ENCODE measurements at regions not wholly inside any gene's neighbourhood (a gene's known extent, or its start where the extent isn't known, plus 50 kb on each side); places are given as distances from the start of the nearest gene placed in this dataset.

- TF ChIP-seq CTBP1 (IDR thresholded peaks at IDR 0.05; ENCODE audit: borderline replicate concordance), result no peak
- no peak for TF ChIP-seq LEF1 (IDR thresholded peaks at IDR 0.05; ENCODE audit: borderline replicate concordance)
- no peak for TF ChIP-seq FOXA1 (IDR thresholded peaks at IDR 0.05)
- TF ChIP-seq TARDBP (IDR thresholded peaks at IDR 0.05), result no peak
- no peak for TF ChIP-seq NFRKB (IDR thresholded peaks at IDR 0.05)
- TF ChIP-seq FOXM1 (IDR thresholded peaks at IDR 0.05; ENCODE audit: borderline replicate concordance), result no peak
- no peak for TF ChIP-seq FOXK2 (IDR thresholded peaks at IDR 0.05)
- no peak for TF ChIP-seq HDGF (IDR thresholded peaks at IDR 0.05; ENCODE audit: borderline replicate concordance)
- no peak for TF ChIP-seq ZNF384 (IDR thresholded peaks at IDR 0.05)
- no peak for DNase-seq (ENCODE audit: extremely low spot score)
- CTCF ChIA-PET, result no interaction called here
- POLR2A ChIA-PET, result no interaction called here
These were observed 372.8 kb downstream of the PLK2 start for GRCh38 chr5:58087123-58087522.

- ChIA-PET POLR2A (no interaction called here), CTCF (no interaction called here)
- TF ChIP-seq FOXA1 (IDR thresholded peaks at IDR 0.05) (no peak), SUZ12 (IDR thresholded peaks at IDR 0.05) (no peak), NFRKB (IDR thresholded peaks at IDR 0.05) (no peak), FOXM1 (IDR thresholded peaks at IDR 0.05; ENCODE audit: borderline replicate concordance) (no peak), BHLHE40 (IDR thresholded peaks at IDR 0.05; ENCODE audit: borderline replicate concordance) (no peak), FOXK2 (IDR thresholded peaks at IDR 0.05) (no peak), TARDBP (IDR thresholded peaks at IDR 0.05) (no peak), ARNT (IDR thresholded peaks at IDR 0.05) (no peak), CTBP1 (IDR thresholded peaks at IDR 0.05; ENCODE audit: borderline replicate concordance) (no peak), PKNOX1 (IDR thresholded peaks at IDR 0.05) (no peak), HDGF (IDR thresholded peaks at IDR 0.05; ENCODE audit: borderline replicate concordance) (no peak), ELF4 (IDR thresholded peaks at IDR 0.05) (no peak), SP1 (IDR thresholded peaks at IDR 0.05) (no peak), L3MBTL2 (conservative IDR thresholded peaks at IDR 0.05) (no peak), LEF1 (IDR thresholded peaks at IDR 0.05; ENCODE audit: borderline replicate concordance) (no peak)
- no peak for DNase-seq (ENCODE audit: extremely low spot score)
These were observed 374.1 kb downstream of the PLK2 start for GRCh38 chr5:58085800-58086199.

- CTCF ChIA-PET, result no interaction called here
- no peak for TF ChIP-seq PKNOX1 (IDR thresholded peaks at IDR 0.05)
- no peak for TF ChIP-seq FOXM1 (IDR thresholded peaks at IDR 0.05; ENCODE audit: borderline replicate concordance)
- no peak for TF ChIP-seq SUZ12 (IDR thresholded peaks at IDR 0.05)
- TF ChIP-seq ZNF384 (IDR thresholded peaks at IDR 0.05), result no peak
- TF ChIP-seq LEF1 (IDR thresholded peaks at IDR 0.05; ENCODE audit: borderline replicate concordance), result no peak
- no peak for TF ChIP-seq NFRKB (IDR thresholded peaks at IDR 0.05)
- no peak for TF ChIP-seq ARNT (IDR thresholded peaks at IDR 0.05)
- TF ChIP-seq CTBP1 (IDR thresholded peaks at IDR 0.05; ENCODE audit: borderline replicate concordance), result no peak
- no peak for TF ChIP-seq HDGF (IDR thresholded peaks at IDR 0.05; ENCODE audit: borderline replicate concordance)
- TF ChIP-seq TARDBP (IDR thresholded peaks at IDR 0.05), result no peak
- TF ChIP-seq L3MBTL2 (conservative IDR thresholded peaks at IDR 0.05), result no peak
- TF ChIP-seq FOXA1 (IDR thresholded peaks at IDR 0.05), result no peak
- TF ChIP-seq BHLHE40 (IDR thresholded peaks at IDR 0.05; ENCODE audit: borderline replicate concordance), result no peak
- TF ChIP-seq ELF4 (IDR thresholded peaks at IDR 0.05), result no peak
- no peak for TF ChIP-seq SP1 (IDR thresholded peaks at IDR 0.05)
- no peak for TF ChIP-seq FOXK2 (IDR thresholded peaks at IDR 0.05)
- DNase-seq (ENCODE audit: extremely low spot score), result no peak
- POLR2A ChIA-PET, result no interaction called here
These were observed 378.5 kb downstream of the PLK2 start for GRCh38 chr5:58081435-58081834.

GRCh38 chr5:58080573-58080972 is 379.3 kb downstream of the PLK2 start:
- POLR2A ChIA-PET, result no interaction called here
- DNase-seq (ENCODE audit: extremely low spot score), result no peak

GRCh38 chr5:58077966-58078365 is 381.9 kb downstream of the PLK2 start:
- TF ChIP-seq TARDBP (IDR thresholded peaks at IDR 0.05), result no peak
- no peak for TF ChIP-seq ARNT (IDR thresholded peaks at IDR 0.05)
- no peak for TF ChIP-seq ELF4 (IDR thresholded peaks at IDR 0.05)
- TF ChIP-seq NFRKB (IDR thresholded peaks at IDR 0.05), result no peak
- TF ChIP-seq CTBP1 (IDR thresholded peaks at IDR 0.05; ENCODE audit: borderline replicate concordance), result no peak
- TF ChIP-seq FOXK2 (IDR thresholded peaks at IDR 0.05), result no peak
- no peak for TF ChIP-seq PKNOX1 (IDR thresholded peaks at IDR 0.05)
- TF ChIP-seq FOXM1 (IDR thresholded peaks at IDR 0.05; ENCODE audit: borderline replicate concordance), result no peak
- no peak for TF ChIP-seq HDGF (IDR thresholded peaks at IDR 0.05; ENCODE audit: borderline replicate concordance)
- no peak for DNase-seq (ENCODE audit: extremely low spot score)
- POLR2A ChIA-PET, result no interaction called here
- CTCF ChIA-PET, result no interaction called here

More at GRCh38 chr5:58080573-58080972, 379.3 kb downstream of the PLK2 start:
- CTCF ChIA-PET, result no interaction called here
- TF ChIP-seq FOXA1 (IDR thresholded peaks at IDR 0.05), result no peak
- no peak for TF ChIP-seq ZNF384 (IDR thresholded peaks at IDR 0.05)
- no peak for TF ChIP-seq LEF1 (IDR thresholded peaks at IDR 0.05; ENCODE audit: borderline replicate concordance)
- TF ChIP-seq ARNT (IDR thresholded peaks at IDR 0.05), result no peak
- TF ChIP-seq HDGF (IDR thresholded peaks at IDR 0.05; ENCODE audit: borderline replicate concordance), result no peak
- no peak for TF ChIP-seq FOXM1 (IDR thresholded peaks at IDR 0.05; ENCODE audit: borderline replicate concordance)
- TF ChIP-seq BHLHE40 (IDR thresholded peaks at IDR 0.05; ENCODE audit: borderline replicate concordance), result no peak
- TF ChIP-seq ELF4 (IDR thresholded peaks at IDR 0.05), result no peak

GRCh38 chr5:58077416-58077815 is 382.5 kb downstream of the PLK2 start:
- POLR2A ChIA-PET, result no interaction called here
- no peak for TF ChIP-seq NFRKB (IDR thresholded peaks at IDR 0.05)
- no peak for TF ChIP-seq SUZ12 (IDR thresholded peaks at IDR 0.05)
- TF ChIP-seq L3MBTL2 (conservative IDR thresholded peaks at IDR 0.05), result no peak
- TF ChIP-seq PKNOX1 (IDR thresholded peaks at IDR 0.05), result no peak
- TF ChIP-seq FOXM1 (IDR thresholded peaks at IDR 0.05; ENCODE audit: borderline replicate concordance), result no peak
- TF ChIP-seq ZNF384 (IDR thresholded peaks at IDR 0.05), result no peak
- TF ChIP-seq LEF1 (IDR thresholded peaks at IDR 0.05; ENCODE audit: borderline replicate concordance), result no peak
- no peak for TF ChIP-seq HDGF (IDR thresholded peaks at IDR 0.05; ENCODE audit: borderline replicate concordance)
- TF ChIP-seq CTBP1 (IDR thresholded peaks at IDR 0.05; ENCODE audit: borderline replicate concordance), result no peak
- TF ChIP-seq FOXA1 (IDR thresholded peaks at IDR 0.05), result no peak
- no peak for TF ChIP-seq BHLHE40 (IDR thresholded peaks at IDR 0.05; ENCODE audit: borderline replicate concordance)
- no peak for TF ChIP-seq ELF4 (IDR thresholded peaks at IDR 0.05)
- no peak for TF ChIP-seq TARDBP (IDR thresholded peaks at IDR 0.05)
- no peak for TF ChIP-seq SP1 (IDR thresholded peaks at IDR 0.05)
- TF ChIP-seq FOXK2 (IDR thresholded peaks at IDR 0.05), result no peak
- TF ChIP-seq ARNT (IDR thresholded peaks at IDR 0.05), result no peak

More at GRCh38 chr5:58077416-58077815, 382.5 kb downstream of the PLK2 start:
- no peak for DNase-seq (ENCODE audit: extremely low spot score)
- CTCF ChIA-PET, result no interaction called here
